Smooth muscle cell of the brain vasculature (primary cell): ENCODE measurements at regions not wholly inside any gene's neighbourhood (a gene's known extent, or its start where the extent isn't known, plus 50 kb on each side); places are given as distances from the start of the nearest gene placed in this dataset.

Source experiments
- DNase-seq: peaks from one replicate; pipeline ENCODE4 v3.0.0-alpha.2; 2012; ENCODE audit warnings: low read depth, low spot score

DNA sequence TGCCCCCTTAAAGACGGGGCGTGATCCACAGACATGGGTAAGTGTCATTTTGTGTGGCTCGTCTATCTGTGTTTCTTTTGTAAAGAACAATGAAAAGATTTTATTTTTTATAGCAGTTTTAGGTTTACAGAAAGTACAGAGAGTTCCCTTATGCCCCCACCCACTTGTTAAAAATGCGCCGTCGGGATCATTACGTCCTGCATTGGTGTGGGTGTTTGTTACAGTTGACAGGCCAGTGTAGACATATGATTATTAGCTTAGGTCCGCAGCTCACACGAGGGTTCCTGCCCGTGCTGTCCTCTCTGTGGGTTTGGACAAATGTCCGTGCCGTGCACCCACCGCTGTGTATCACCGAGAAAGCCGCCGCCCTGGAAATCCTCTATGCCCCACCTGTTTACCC lies 50.5 kb downstream of the RGS12 start:
- DNase-seq: no peak

DNA sequence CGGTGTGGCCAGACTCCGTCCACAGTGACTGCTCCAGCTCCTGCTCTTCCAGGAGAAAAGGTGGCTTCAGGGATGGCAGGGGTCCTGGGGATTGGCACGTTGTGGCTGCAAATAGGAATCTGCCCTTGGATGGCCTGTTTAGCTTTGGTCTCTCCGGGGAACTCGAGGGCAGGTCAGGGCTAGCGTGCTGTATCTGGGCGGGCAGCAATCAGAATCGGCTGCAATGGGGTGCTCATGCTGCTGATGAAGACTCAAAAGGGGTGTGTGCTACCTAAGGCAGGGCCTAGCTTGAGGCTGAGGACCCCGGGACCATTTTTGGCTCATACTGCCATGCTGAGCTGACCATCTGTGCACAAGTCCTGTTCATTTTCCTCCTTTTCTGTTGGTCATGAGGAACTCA lies 51.3 kb downstream of the RGS12 start:
- no peak for DNase-seq

DNA sequence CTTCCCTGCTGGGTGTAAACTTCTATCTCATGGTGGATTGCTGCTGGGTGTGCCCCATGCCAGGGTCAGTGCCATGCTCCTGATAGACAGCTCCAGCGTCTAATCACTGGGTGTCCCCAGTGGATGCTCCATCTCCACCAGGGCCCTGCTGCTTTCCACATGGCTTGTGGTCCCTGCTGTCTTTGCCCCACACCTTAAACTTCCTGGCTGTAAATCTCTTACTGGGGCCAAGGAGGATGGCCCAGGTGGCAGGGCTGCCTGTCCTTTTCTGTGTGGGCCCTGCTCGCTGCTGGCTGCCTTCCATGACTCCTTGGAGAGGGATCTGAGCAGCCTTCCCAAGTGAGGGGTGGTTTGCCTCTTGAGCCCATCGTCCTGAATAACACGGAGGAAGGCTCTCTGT lies 51.8 kb downstream of the RGS12 start:
- DNase-seq: no peak

DNA sequence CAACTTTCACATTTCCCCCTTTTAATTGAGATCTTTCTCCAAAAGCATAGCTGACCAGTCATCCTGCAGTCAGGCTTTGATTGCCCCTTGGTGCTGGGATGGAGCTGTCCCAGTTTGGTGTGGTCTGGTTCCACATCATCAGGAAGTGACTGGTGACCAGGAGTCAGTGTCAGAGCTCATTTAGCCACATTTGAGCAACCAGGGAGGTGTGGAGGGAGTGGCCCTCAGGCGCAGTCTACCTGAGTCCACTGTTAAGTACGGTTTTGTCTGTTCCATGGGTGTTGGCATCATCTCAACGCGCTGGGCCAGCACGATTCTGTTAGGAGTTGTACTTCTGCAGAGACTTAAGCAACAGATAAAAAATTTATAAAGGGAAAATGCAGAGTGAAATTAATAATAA lies 52.6 kb downstream of the RGS12 start:
- no peak for DNase-seq

DNA sequence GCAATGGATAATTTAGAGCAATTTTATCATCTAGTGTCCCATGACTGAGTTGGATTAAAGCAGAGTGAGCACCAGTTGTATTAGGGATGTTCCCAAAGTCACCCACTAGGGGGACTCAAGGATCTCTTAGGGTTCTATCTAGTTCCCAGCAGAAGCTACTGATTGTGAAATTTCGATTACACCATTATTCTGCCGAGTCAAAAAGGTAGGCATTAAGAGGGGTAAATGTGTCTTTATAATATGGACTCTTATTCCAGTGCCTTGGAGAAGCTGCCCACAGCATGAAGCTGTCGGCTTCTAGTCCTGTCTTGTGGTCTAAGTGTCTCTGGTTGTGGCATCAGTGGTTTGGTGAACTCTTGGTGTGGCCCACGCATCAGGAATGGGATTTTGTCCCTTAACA lies 53.3 kb downstream of the RGS12 start:
- peak; percentile 46 for DNase-seq

DNA sequence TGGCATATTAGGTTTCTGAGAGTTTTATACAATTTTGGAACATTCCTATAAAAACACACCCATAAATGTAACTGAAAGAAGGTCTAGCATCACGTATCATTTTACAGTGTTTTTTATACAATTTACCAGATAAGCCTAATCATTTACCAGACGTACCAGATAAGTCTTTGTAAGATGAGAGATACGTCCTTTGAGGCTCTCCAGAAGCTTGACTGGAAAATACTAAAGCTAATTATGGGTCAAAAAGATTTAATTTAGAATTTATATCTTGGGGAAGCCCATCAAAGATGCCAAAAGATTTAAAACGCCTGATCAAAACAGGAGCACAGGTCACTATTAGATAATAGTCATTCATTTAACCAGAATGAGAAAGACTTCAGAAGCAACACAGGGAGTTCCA lies 55.0 kb downstream of the RGS12 start:
- no peak for DNase-seq

DNA sequence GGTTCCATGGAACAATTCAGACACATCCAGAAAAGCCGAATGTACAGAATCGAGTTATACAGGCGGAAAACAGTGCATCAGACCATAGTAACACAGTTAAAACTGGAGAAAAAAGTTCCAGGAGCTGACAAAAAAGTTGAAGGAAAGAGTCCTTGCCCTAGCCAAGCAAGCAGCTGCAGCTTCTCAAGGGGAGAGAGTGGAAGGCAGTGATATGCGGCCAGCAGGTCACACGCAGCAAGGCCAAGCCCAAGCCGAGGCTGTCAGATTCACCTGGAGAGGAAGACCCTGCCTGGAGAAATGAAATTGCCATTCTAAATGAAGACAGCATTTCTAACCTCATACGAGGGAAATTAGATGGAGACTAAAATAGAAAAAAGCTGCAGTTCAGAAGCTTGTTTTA lies 55.8 kb downstream of the RGS12 start:
- DNase-seq: no peak

DNA sequence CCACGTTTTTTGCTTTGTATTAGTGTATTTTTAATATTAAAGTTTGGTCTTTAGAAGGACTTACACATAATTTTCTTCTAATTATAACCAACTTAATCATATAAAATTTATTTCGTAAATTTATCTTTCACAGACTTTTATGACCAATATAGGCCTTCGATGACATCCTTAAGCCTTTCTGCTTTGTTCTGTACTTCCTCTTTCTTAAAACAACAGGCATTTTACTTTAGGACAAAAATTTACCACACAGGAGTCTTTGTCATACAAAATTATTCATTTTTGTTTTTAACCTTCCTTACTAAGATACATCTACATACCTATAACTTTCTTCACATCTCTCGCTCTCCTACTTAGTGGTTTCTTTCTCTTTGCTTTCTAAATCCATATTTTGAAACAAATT lies 56.3 kb downstream of the RGS12 start:
- DNase-seq: no peak

DNA sequence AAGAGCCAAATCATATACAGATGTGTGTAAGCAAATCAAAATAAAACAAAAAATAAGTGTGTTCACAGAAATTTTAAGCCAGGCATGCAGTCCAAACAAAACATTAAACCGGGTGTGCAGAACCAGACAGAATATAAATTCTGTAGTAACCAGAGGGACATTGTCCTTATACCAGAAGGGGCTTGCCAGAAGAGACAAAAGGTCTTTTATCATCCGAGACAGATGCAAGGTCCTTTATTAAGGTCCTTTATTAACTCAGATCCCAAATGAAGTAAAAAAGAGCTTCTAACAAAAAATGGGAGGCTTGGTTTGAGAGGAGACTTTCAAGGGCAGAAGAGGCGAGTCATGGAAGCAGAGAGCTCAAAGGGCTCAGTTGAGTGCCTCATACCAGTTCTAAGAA lies 59.2 kb downstream of the RGS12 start:
- no peak for DNase-seq

DNA sequence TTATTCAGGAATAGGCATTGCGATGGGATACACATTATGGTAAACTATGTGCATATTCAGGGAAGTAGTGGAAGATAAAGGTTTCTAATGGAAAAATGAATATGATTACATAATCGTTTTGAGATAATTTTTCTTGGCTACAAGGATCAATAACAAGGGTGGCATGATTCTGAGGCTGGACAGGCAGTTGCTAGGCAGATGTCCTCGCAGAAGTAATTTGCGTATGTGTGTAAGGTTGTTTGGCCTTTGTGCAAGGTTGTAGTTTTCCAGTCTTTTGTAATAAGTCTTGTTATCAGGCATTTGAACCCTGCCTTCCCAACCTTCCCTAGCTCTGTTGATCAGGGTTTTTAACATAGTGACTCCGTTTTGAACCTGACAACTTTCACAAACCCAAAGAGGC lies 59.7 kb downstream of the RGS12 start:
- DNase-seq: no peak

DNA sequence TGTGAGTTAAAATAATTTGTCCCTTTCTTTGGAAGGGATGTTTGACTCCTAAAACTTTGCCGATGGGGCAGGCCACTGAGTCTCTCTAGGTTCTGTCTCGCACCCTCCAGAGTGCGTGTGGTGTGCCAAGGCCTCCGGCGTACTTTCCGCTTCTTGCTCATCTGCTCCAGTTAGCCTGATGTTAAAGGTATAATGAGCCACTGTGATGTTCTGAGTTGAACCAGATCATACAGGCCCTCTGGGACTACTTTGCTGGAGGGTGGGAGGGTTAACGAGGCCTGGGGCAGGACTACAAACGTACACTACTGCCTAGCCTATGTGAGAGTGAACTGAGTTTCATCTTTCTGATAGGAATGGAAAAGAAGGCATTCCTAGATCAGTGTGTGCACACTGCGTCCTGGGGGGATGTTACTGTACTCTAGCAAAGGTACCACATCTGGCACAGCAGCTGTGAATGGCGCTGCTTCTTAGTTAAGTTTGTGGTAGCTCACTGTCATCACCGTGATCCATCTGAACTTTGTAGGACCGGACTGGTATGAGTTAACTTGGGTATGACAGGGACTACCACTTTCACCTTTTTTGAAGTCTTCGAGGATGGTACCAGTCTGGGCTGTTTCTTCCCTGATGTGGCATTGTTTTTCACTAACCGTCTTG lies 60.2 kb downstream of the RGS12 start:
- no peak for DNase-seq

DNA sequence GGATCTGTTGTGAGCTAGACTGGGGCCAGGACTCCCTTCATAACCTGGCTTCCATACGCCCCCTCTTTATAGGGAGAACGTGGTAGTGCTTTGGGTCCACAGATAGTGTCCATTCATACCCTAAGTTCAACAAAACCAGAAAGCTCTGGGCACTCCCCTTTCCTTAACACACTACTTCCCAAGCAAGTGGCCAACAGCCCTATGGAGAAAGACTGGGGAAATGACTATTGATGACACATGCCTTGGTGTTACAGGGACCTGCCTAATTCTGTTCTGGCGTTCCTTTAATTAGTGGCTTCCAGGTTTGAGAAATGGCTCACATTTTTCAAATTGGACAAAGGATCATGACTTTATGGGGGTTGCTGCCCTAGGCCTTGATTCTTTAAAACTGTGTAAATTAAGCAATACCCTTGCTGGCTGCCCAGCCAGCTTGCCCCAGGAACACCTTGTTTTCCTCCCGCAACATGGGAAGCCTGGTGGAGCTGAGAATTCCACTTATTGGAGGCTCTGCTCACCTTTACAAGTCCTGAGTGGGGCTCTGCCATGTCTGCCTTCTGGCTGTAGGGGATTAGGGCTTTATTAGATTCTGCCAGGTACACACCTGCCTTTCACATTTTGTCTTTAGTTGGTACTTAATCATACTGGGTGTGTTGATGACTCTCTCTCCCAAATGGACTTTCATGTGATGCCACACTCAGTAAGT lies 61.1 kb downstream of the RGS12 start:
- no peak for DNase-seq

DNA sequence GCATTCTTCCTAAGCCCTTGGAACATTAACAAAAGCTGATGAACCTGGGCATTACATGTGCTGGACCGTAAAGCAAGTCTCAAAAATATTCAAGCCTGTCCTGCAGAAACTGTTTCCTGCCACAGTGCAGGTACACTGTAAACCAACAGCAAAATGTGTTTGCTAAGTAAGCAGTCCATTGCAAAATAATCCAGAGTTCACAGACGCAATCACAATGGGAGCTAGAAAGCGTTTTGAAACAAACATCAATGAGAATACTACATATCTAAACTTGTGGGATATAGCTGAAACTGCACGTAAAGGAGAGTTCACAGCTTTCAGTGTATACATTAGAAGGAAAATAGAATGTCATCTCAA lies 61.6 kb downstream of the RGS12 start:
- no peak for DNase-seq

DNA sequence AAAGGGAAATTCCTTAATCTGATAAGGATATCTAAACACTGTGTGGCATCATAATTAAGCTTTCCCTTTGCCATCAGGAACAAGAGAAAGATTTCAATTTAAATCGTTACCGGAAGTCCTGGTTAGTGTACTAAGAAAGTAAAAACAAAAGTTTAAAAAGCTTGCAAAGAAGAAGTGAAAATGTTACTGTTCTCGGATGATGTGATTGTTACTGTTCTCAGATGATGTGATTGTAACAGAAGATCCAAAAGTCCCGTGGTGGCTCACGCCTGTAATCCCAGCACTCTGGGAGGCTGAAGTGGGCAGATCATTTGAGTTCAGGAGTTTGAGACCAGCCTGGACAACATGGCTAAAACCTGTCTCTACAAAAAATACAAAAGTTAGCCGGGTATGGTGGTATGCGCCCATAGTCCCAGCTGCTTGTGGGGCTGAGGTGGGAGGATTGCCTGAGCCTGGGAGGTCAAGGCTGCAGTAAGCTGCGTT lies 62.5 kb downstream of the RGS12 start:
- no peak for DNase-seq

DNA sequence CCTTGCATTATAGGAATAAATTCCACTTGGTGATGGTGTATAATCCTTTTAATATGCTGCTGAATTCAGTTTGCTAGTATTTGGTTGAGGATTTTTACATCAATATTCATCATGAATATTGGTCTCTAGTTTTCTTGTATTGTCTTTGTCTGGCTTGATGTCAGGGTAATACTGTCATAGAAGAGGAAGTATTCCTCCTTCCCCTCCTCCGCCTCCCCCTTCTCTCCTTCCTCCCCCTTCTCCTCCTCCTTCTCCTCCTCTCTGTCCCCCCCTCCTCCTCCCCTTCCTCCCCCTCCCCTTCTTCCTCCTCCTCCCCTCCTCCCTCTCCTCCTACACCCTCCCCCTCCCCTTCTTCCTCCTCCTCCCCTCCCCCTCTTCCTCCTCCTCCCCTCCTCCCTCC lies 65.8 kb downstream of the RGS12 start:
- DNase-seq: no peak

DNA sequence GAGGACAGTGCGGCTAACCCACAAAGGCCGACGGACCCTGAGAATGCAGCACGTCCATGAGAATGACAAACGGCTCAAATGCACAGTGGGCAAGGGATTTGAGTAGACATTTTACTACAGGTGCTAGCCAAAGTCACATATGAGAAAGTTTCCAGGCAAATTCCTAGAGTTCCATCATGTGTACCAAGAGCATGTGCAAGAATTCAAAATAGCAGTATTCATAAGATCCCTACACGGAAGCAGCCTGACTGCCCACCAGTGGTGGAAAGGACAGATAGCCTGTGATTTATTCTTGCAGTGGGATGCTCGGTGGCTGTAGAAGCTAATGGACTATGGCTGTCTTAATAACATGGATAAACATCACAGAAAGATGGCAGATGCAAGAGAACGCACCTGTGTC lies 68.0 kb downstream of the RGS12 start:
- no peak for DNase-seq

DNA sequence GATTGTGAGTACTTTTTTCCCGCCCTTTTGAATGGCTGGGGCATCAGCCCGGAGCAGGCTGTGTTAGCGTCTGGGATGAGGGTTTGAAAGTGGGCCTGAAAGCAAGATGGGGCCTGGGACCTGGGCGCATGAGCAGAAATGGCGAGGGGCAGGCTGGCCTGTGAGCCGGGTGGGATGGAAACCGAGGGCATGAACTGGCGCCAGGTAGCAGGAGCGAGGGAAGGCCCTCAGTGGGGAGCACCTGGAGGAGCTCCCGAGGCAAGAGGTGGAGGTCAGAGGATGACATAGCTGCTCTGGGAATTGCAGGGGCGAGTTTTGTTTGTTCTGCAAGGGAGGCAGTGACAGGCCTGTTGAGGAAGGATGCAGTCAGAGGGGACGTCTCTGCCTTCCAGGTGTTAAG lies 68.6 kb downstream of the RGS12 start:
- DNase-seq: no peak

DNA sequence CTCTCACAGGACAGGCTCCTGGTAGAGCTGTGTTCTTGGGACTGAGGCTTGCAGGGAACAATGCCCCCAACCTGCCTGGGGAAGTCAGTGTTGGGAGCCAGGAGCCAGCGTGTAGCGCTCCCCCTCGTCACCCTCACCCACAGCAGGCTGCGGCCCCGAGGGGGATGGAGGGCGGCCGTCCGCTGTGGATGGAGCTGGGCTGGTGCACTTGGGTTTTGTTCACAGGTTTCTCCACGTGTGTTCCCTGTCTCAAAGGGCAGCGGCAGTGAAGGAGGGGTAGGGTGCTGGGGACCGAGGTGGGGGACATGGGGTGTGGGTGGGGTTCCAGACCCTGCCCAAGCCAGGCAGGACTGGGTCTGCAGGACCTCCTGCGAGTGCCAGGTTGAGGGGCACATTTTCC lies 69.1 kb downstream of the RGS12 start:
- no peak for DNase-seq

DNA sequence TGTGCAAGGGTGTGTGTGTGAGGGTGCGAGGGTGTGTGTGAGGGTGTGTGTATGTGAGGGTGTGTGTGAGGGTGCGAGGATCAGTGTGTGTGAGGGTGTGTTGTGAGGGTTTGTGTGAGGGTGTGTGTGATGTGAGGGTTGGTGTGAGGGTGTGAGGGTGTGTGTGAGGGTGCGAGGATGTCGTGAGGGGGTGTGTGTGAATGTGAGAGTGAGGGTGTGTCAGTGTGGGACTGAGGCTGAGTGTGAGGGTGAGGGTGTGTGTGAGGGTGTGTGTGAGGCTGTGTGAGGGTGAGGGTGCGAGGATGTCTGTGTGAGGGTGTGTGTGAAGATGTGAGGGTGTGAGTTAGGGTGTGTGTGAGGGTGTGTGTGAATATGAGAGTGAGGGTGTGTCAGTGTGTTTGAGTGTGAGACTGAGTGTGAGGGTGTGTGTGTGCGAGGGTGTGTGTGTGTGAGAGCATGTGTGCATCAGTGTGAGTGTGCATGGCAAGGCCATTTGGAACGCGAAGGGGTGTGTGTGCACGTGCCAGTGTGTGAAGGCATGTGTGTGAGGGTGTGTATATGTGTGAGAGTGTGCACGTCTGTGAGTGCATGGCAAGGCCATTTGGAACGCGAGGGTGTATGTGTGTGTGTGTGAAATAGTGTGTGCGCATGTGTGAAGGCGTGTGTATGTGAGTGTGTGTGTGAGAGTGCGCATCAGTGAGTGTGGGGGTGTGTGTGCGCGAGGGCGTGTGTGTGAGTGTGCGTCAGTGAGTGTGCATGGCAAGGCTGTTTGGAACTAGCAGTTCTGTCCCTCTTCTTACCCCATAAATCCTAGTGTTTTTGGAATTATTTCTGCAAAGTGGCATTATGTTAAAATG lies 69.8 kb downstream of the RGS12 start:
- DNase-seq: no peak

DNA sequence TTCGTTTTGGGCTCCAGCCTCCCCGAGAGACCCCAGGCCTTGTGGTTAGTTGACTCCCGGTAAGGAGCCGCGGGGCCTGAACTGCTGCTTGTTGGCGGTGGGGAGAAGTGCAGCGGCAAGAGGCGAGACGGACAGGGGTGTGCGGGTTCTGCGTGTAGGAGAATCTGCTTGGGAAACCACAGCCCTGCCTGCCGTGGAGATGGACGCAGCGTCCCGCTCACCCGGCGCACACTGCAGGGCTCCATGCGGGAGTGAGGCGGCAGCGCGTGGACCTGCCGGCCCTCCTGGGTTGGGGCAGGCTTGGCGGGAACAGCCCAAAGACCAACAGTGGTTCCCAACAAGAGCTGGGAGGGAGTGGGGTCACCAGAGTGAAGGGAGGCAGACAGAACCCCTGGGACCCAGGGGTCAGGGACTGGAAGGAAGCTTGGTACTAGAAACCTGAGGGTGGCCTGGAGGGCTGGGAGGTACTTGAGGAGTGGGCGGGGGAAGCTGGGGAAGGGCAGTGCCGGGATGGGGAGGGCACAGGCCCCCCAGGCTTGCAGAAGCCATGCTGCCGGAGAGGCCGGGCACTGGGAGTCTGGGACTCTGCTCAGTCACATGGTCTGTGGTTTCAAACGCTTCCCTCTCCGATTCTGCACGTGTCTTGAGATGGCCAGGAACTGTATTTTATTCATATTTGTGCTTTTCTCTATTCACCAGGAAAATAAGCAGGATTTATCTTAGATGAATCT lies 70.8 kb downstream of the RGS12 start:
- no peak for DNase-seq

DNA sequence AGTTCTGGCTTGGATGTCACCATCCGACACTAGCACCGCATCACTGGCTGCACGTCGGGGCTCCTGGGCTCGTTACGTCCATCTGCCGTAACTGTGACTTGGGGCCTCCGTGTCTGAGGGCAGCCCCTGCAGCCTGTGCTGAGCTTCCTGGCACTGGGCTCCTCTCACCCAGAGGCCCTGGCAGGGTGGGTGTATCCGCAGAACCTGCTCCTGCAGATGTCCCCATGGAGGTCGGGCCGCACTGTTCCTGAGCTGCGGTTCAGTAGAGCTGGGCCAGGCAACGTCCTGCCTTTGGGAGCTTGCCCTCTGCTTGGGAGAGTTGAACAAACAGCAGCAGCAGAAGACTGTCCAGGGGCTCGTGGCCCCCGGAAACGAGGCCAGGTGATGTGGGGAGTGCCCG lies 71.4 kb downstream of the RGS12 start:
- no peak for DNase-seq
